Spleen (tissue), 7 donors: ENCODE measurements at regions not wholly inside any gene's neighbourhood (a gene's known extent, or its start where the extent isn't known, plus 50 kb on each side); places are given as distances from the start of the nearest gene placed in this dataset.

Experiments used
- POLR2A ChIP-seq, 3 donors: fragments of 450-650 bp; IDR thresholded peaks; one replicate each; pipeline ENCODE4 v1.5.1; 2017; ENCODE audit warnings: antibody characterized with exemption in 3 of 3, mild to moderate bottlenecking in 1 of 3
- POLR2AphosphoS5 ChIP-seq, 3 donors: sonication (generic); formaldehyde crosslinking; IDR thresholded peaks; one replicate each; pipeline ENCODE4 v1.5.1; 2017; ENCODE audit warnings: antibody characterized with exemption in 3 of 3
- TF ChIP-seq, protein P1 (sequence below), 11 experiments: fragments of 200-600 bp in 7 of 11; fragments of 450-650 bp in 4 of 11; sonication (generic) in 4 of 11; IDR thresholded peaks in 8 of 11; conservative IDR thresholded peaks in 3 of 11; 1 replicate in 7 of 11; 2 replicates in 4 of 11; pipeline versions ENCODE4 v1.4.0 to v1.8.0; 2016 to 2021; ENCODE audit warnings: antibody characterized with exemption in 11 of 11, inconsistent platforms in 4 of 11, mild to moderate bottlenecking in 1 of 11
- donor health status: DM: no; HTN: no; CAD: no; lungs with moderate emphysema.
- donor health status: DM: no; HTN: no; CAD: no.
- donor health status: DM: no; HTN: no; CAD: no.

GRCh38 chr16:54517181-54517580 is 230.6 kb upstream of the IRX3 start:
- TF ChIP-seq, protein P1, sequence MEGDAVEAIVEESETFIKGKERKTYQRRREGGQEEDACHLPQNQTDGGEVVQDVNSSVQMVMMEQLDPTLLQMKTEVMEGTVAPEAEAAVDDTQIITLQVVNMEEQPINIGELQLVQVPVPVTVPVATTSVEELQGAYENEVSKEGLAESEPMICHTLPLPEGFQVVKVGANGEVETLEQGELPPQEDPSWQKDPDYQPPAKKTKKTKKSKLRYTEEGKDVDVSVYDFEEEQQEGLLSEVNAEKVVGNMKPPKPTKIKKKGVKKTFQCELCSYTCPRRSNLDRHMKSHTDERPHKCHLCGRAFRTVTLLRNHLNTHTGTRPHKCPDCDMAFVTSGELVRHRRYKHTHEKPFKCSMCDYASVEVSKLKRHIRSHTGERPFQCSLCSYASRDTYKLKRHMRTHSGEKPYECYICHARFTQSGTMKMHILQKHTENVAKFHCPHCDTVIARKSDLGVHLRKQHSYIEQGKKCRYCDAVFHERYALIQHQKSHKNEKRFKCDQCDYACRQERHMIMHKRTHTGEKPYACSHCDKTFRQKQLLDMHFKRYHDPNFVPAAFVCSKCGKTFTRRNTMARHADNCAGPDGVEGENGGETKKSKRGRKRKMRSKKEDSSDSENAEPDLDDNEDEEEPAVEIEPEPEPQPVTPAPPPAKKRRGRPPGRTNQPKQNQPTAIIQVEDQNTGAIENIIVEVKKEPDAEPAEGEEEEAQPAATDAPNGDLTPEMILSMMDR (IDR thresholded peaks at IDR 0.05 in 8 of 11, conservative IDR thresholded peaks at IDR 0.05 in 3 of 11) = no peak
- TF ChIP-seq POLR2A (IDR thresholded peaks at IDR 0.05) (no peak), POLR2AphosphoS5 (IDR thresholded peaks at IDR 0.05) (no peak)
